GM18526 (cell line): ENCODE measurements at regions not wholly inside any gene's neighbourhood (a gene's known extent, or its start where the extent isn't known, plus 50 kb on each side); places are given as distances from the start of the nearest gene placed in this dataset.

ENCODE experiments used
- POLR2A ChIP-seq: IDR thresholded peaks from 3 replicates; pipeline ENCODE4 v1.6.1; 2011; ENCODE audit not compliant: insufficient read length; ENCODE audit errors: extremely low read depth

- no peak for TF ChIP-seq POLR2A
These were observed 110.3 kb downstream of the MRPL39 start for GRCh38 chr21:25496825-25497482.

GRCh38 chr21:25494804-25495203, 112.5 kb downstream of the MRPL39 start:
- no peak for TF ChIP-seq POLR2A

- no peak for TF ChIP-seq POLR2A
These were observed 113.6 kb downstream of the MRPL39 start for GRCh38 chr21:25493722-25494121.

GRCh38 chr21:25491267-25491666, 116.0 kb downstream of the MRPL39 start:
- TF ChIP-seq POLR2A, result no peak

GRCh38 chr21:25490742-25491141, 116.5 kb downstream of the MRPL39 start:
- TF ChIP-seq POLR2A, result no peak

- no peak for TF ChIP-seq POLR2A
These were observed 117.6 kb downstream of the MRPL39 start for GRCh38 chr21:25489673-25490072.

GRCh38 chr21:25487046-25487594, 120.2 kb downstream of the MRPL39 start:
- TF ChIP-seq POLR2A, result no peak

- no peak for TF ChIP-seq POLR2A
These were observed 121.4 kb downstream of the MRPL39 start for GRCh38 chr21:25485914-25486313.

GRCh38 chr21:25467896-25468295, 139.4 kb downstream of the MRPL39 start:
- no peak for TF ChIP-seq POLR2A

GRCh38 chr21:25466470-25466869, 140.8 kb downstream of the MRPL39 start:
- TF ChIP-seq POLR2A, result no peak

GRCh38 chr21:25465263-25465662, 142.0 kb downstream of the MRPL39 start:
- TF ChIP-seq POLR2A, result no peak

- TF ChIP-seq POLR2A, result no peak
These were observed 143.0 kb downstream of the MRPL39 start for GRCh38 chr21:25464275-25464674.

GRCh38 chr21:25462517-25462971, 144.7 kb downstream of the MRPL39 start:
- peak; percentile 43 for TF ChIP-seq POLR2A

- no peak for TF ChIP-seq POLR2A
These were observed 145.6 kb downstream of the MRPL39 start for GRCh38 chr21:25461725-25462124.

- no peak for TF ChIP-seq POLR2A
These were observed 147.3 kb downstream of the MRPL39 start for GRCh38 chr21:25459993-25460392.

- peak; percentile 16 for TF ChIP-seq POLR2A
These were observed 147.9 kb downstream of the MRPL39 start for GRCh38 chr21:25459365-25459764.

GRCh38 chr21:25458484-25458883, 148.8 kb downstream of the MRPL39 start:
- peak; percentile 4 for TF ChIP-seq POLR2A
